Epidermal melanocyte (primary cell): ENCODE measurements at regions not wholly inside any gene's neighbourhood (a gene's known extent, or its start where the extent isn't known, plus 50 kb on each side); places are given as distances from the start of the nearest gene placed in this dataset.
"Not testable (repeated sequence)": the region's sequence is repeated elsewhere in the genome, so short reads cannot be mapped to it uniquely, and the experiment has no call there.

Experiments
- DNase-seq: peaks from one replicate; pipeline ENCODE4 v3.0.0; 2011; ENCODE audit warnings: low spot score; ENCODE audit not compliant: insufficient read length

- DNase-seq = no peak
These were observed 53.1 kb upstream of the BEND4 start for GRCh38 chr4:42205541-42205940.

GRCh38 chr4:42216664-42217063, 64.2 kb upstream of the BEND4 start:
- no peak for DNase-seq

- no peak for DNase-seq
These were observed 72.8 kb upstream of the BEND4 start for GRCh38 chr4:42225286-42225685.

- no peak for DNase-seq
These were observed 82.4 kb upstream of the BEND4 start for GRCh38 chr4:42234817-42235216.

- DNase-seq = no peak
These were observed 83.0 kb upstream of the BEND4 start for GRCh38 chr4:42235304-42236021.

- DNase-seq = no peak
These were observed 84.6 kb upstream of the BEND4 start for GRCh38 chr4:42237010-42237409.

GRCh38 chr4:42237451-42237850, 85.0 kb upstream of the BEND4 start:
- no peak for DNase-seq

- DNase-seq = no peak
These were observed 96.5 kb upstream of the BEND4 start for GRCh38 chr4:42248972-42249371.

- DNase-seq = no peak
These were observed 99.9 kb upstream of the BEND4 start for GRCh38 chr4:42252315-42252714.

- DNase-seq = not testable (repeated sequence)
These were observed 105.2 kb upstream of the BEND4 start for GRCh38 chr4:42257645-42258044.

GRCh38 chr4:42262701-42263490, 110.4 kb upstream of the BEND4 start:
- DNase-seq = no peak

- DNase-seq = no peak
These were observed 113.5 kb upstream of the BEND4 start for GRCh38 chr4:42265782-42266602.

- no peak for DNase-seq
These were observed 115.3 kb upstream of the BEND4 start for GRCh38 chr4:42267724-42268123.

GRCh38 chr4:42268824-42269223, 116.4 kb upstream of the BEND4 start:
- no peak for DNase-seq

GRCh38 chr4:42271096-42271495, 118.6 kb upstream of the BEND4 start:
- DNase-seq = no peak

- DNase-seq = no peak
These were observed 120.0 kb upstream of the SHISA3 start for GRCh38 chr4:42277291-42277690.

GRCh38 chr4:42278709-42279324, 118.5 kb upstream of the SHISA3 start:
- DNase-seq = no peak

GRCh38 chr4:42280327-42281095, 116.8 kb upstream of the SHISA3 start:
- no peak for DNase-seq

GRCh38 chr4:42281324-42282020, 115.8 kb upstream of the SHISA3 start:
- no peak for DNase-seq
